Ovary (tissue), 3 donors: ENCODE measurements at regions not wholly inside any gene's neighbourhood (a gene's known extent, or its start where the extent isn't known, plus 50 kb on each side); places are given as distances from the start of the nearest gene placed in this dataset.

Source experiments
- CTCF ChIP-seq, 3 donors: fragments of 450-650 bp in 2 of 3; fragments of 200-600 bp in 1 of 3; IDR thresholded peaks; one replicate each; pipeline versions ENCODE4 v1.5.1 to v1.8.0; 2016 to 2022; ENCODE audit warnings: antibody characterized with exemption in 3 of 3, mild to moderate bottlenecking in 1 of 3
- EP300 ChIP-seq: sonication (generic); formaldehyde crosslinking; IDR thresholded peaks from one replicate; pipeline ENCODE4 v1.6.1; 2017; ENCODE audit warnings: antibody characterized with exemption
- POLR2A ChIP-seq: fragments of 450-650 bp; IDR thresholded peaks from one replicate; pipeline ENCODE4 v1.6.1; 2017; ENCODE audit warnings: antibody characterized with exemption, mild to moderate bottlenecking, moderate library complexity
- donor health status: DM: no; HTN: no; CAD: no.

DNA sequence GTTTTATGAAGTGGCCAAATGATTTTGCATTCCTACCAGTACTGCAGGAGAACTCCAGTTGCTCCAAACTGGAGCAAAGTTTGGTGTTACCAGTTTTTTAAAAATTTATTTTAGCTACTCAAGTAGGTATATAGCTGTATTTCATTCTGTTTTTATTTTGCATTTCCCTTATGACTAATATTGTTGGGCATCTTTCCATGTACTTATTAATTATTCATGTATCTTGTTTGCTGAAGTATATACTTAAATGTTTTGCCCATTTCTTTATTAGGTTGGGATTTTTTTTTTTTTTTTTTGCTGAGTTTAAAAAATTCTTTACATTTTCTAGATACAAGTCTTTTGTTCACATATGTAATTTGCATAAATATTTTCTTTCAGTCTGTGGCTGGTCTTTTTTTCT is 386.6 kb upstream of the DAB2 start:
- TF ChIP-seq CTCF (IDR thresholded peaks at IDR 0.05) (no peak), EP300 (no peak), POLR2A (no peak)
